ENCODE measurements at regions not wholly inside any gene's neighbourhood (a gene's known extent, or its start where the extent isn't known, plus 50 kb on each side); places are given as distances from the start of the nearest gene placed in this dataset.

DNA sequence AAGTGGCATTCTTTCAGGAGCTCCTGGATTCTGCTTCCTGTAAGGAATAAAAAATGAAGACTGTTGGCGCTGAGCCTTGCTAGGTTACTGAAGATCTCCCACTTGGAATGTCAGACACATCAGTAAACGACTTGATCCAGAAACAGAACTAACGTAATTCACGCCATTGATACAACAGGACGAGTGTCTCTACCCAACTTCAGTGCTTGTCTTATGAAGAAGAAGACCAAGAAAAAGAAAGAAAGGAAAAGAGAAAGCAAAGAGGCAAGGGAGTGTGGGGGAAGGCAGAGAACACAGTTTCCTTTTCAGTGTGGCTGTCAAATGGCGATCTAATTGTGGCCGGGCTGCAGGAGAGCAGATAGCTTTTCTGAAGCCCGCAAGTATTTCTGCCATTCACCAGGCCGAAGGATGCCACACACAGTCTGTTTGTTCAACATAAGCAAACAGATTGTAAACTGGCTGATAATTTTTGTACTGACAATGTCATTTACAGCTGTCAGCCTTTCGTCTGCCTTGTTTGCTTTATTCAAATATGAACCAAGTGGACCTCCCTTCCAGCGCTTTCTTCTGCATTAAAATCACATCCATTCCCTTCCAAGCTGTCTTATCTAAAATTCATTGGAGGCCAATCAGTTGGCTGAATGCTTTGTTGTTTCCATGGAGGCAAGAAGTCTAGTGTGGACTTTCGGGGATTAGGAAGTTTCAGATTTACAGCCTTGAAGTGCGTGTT is 180.6 kb downstream of the FOXA2 start:
- no peak for DNase-seq

DNA sequence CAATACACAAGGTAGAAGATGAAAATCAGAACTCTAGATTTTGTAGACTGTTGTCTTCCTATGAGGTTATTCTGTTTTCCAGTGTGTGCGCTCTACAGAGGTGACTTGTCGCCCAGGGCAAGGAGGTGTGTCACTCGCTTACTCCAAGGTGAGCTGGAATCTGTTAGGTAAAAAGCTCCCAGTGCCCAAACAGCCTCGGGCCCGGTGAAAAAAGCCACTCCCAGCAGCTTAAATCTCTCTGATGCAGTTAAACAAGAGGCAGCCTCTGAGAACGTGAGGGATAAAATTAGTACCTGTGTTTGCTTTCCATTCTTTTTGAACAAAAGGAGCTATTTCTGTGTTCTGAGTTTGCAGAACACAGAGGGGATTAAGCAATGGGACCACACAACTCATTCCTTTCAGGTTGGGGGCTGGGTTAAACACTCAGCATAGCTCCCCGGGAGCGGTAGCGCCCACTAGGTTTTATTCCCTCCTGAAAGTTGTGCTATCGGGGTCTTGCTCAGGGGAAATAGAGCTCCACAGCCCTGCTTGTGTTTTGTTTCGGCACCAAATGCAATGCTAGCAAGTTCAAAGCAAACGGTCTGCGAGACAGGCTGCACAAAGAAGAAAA is 181.2 kb downstream of the FOXA2 start:
- DNase-seq = no peak

DNA sequence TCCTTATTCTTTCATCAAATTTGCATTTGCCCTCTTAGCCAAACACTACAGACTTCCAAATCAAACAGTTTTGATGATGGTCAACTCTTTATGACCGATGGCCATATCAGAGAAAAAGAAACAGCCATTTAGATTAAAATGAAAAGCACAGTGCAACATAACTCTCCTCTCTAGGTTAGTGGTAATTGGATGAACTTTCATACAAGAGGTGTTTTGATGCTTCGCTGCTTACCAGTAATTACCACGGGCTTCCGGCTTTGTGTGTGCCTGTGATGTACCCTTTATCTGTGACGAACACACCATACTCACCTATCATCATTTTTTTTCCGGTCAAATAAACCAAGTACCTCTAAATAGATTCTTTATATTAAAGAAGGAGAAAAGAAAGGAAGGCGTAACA is 181.8 kb downstream of the FOXA2 start:
- no peak for DNase-seq

DNA sequence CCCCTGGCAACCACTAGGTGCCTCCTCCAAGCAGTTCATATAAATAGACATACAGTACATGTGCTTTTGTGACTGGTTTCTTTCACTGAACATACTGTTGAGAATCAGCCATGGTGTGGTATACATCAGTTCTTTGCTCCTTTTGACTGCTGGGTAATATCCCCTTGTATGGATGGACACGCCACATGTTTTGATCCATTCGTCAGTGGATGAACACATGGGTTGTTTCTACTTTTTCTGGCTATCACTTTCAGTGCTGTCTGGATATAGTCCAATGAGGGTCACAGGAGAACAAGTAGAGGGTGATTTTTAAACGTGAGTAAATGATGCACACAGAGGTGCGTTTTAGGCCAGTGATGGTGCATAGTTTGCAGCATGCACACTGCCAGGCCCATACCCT is 183.9 kb downstream of the FOXA2 start:
- DNase-seq = no peak

GRCh38 chr20:22394583-22394982 is 189.8 kb downstream of the FOXA2 start:
- DNase-seq = no peak

DNA sequence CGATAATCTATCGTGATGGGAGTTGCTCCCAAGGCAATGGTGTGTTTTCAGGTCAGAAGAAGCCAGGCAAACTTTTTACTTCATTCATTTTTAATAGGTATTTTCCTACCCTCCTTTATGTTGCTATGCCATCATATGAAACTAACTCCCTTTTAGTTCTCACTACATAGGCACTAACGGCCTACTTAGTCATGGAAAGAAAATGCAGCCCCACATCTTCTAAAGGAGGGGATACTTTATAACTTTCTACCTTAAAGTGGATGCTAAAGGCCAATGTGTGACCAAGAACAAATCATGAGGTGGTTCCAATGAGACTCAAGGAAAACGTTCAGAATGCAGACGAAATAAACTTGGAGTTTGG is 193.8 kb downstream of the FOXA2 start:
- no peak for DNase-seq

GRCh38 chr20:22389836-22390542 is 194.4 kb downstream of the FOXA2 start:
- DNase-seq = no peak

GRCh38 chr20:22387452-22387851 is 196.9 kb downstream of the FOXA2 start:
- DNase-seq = no peak

DNA sequence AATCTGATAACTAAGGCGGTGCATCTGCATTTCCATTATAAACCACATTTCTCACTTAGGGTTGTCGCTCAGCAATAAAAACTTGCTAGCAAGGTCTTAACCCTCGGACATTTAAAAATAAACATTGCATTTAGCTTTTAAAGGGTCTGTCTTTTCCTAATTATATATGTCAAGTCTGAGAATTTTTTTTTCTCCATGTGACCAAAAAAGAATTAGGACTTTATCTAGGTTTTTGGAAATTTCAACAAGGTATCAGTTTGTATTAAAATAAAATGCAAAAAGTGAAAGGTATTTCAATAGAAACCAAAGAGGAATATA is 198.1 kb downstream of the FOXA2 start:
- DNase-seq = no peak

- DNase-seq = no peak
Observed at GRCh38 chr20:22385602-22386305, 198.6 kb downstream of the FOXA2 start.

DNA sequence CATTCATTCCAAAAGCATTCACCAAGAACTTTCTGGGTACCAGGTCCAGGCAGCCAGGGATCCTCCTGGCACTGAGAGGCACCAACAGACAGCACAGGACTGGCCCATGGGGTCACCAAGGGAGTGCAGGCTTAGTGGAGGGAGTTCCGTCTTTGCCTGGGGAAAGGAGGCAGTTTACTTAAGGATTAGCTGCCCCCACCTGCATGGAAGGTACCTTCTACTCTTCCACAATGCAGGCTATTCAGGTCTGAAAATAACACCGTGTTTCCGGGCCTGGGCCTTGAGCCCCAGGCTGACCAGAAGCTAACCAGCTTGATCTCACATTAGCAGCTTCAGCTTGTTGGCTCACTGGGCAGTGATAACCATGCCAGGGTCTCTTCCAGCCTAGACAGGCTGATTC is 199.4 kb downstream of the FOXA2 start:
- DNase-seq = no peak

DNA sequence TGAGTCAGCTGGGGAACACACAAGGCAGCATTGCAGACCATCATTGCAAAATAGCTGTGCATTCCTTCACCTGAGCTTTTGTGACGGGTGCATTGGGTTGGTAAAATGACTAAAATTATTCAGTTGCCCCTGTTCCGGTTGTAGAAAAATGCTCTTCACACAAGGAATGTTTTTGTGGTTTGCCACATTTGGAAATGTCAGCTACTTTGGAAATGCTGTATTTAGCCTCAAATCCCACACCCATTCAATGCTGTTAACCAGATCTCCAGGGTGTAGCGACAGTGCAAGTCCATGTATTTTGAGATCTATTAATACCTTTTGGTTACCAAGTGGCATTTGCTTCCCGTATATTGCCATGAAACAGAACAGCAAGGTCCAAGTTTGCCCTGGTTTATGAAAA is 201.2 kb downstream of the FOXA2 start:
- no peak for DNase-seq

DNA sequence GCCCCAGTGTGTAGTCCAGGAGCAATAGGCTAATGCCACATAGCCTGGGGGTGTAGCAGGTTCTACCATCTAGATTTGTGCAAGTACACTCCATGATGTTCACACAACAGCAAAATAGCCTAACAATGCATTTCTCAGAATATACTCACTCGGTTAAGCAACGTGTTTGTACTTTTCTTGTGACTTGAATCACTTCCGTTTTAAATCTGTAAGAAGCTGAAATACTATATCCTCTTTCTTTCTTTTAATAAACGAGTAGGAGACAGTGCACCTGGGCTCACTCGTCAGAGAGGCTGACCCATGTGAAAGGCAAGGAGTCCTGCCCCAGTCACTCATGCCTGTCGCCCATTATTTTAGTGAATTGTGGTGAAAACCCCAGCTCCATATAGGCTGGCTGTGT is 201.6 kb downstream of the FOXA2 start:
- DNase-seq = no peak

DNA sequence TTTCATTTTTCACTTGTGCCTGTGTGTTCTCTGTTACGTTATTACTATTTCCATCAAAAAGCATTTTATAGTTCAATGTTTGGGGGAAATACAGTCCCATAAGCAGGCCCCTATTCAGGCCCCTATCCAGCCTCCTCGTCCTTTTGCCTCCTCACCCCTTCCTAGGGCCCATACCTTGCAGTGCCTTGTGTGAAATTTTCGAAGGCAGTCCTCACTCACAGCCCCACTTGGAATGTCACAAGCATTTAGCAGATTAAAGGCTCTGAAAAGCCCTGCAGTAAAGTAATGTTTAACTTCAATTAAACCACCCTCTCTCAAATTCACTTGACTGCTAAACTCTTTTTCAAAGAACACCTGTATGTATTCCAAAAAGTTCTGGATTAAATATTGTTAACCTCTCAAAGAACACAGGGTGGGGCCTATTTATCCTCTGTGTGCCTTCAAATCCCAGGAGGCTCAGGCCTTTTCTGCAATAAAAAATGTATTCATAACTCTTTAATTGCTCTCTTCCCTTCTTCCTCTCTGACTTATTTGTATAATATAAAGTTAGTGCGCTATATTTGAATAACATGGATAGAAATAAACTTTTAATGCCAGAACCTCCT is 202.5 kb downstream of the FOXA2 start:
- no peak for DNase-seq

GRCh38 chr20:22379472-22379871 is 204.9 kb downstream of the FOXA2 start:
- DNase-seq = no peak

DNA sequence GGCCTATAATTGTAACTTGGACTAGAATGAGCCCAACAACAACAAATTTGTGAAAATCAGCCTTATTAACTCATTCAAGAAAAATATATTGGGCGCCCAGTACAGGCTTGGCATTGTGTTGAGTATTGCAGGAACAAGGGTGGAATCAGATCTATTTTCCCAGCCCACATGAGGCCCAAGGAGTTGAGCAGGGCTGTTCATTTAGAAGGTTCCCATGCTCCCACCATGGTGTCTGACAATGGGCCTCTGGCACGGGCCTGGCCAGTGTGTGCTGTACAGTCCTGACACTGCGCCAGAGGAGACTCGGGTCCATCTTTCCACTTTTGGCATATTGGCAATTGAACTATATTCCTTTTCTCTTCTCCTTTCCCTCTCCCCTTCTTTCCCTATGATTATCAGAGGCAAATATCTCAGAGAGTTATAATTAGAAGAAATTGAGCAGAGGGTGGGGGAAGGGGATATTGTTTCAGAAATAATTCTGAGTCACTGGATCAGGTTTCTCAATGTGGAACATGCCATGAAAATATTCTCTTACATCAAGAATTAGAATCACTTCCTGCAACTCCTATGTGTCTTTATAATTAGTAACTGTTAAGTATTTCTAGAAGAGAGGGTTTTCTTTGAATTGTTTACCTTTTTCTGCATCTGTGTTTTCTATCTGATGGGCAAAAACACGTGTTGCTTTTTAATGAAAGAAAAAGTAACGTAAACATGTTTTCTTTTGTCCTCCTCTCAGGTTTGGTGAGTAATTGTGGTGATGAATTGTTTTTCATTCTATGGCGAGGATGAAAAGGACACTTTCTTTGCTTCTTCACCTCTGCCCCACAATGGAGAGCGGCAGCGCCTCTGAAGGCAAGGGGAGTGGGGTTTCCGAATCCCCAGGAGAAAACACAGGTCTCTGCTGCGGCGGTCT is 209.4 kb downstream of the FOXA2 start:
- DNase-seq = no peak

GRCh38 chr20:22374066-22374465 is 210.3 kb downstream of the FOXA2 start:
- no peak for DNase-seq

- no peak for DNase-seq
Observed at GRCh38 chr20:22373164-22373895, 211.0 kb downstream of the FOXA2 start.

GRCh38 chr20:22371843-22372242 is 212.5 kb downstream of the FOXA2 start:
- no peak for DNase-seq

DNA sequence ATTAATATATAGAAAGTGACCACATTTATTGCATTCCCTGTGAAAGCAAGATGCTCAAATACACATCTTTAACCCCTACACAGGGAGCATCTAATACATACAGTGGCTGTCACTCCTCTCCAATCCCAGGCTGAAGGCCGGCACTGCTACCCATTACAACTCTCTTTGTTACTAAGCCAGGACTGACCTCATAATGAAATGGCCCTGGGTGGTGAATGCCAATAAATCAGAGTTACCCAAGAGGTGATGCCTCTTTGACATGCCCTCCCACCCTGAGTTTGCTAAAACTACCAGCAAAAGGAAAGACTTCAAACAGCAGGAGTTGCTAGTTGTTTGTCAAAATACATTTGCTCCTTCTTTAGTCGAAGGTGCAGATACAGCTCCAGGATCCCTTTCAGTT is 214.2 kb downstream of the FOXA2 start:
- DNase-seq = no peak

DNA sequence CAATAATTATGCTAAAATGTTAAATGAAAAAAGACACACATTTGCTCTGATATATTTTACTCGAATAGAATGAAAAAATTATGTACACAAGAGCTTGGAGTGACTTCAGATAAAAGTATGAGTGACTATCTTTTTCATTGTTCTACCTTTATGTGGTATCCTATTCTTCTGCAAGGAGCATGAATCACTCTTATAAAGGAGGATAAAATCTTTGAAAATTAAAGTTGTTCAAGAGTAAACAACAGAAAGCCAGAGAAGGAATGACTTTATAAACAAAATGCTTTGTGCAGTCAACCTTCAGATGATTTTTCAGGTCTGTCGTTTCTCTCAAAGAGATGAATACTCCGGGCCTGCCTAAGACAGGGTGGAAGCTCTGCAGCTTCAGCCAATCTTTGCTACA is 215.3 kb downstream of the FOXA2 start:
- no peak for DNase-seq

DNA sequence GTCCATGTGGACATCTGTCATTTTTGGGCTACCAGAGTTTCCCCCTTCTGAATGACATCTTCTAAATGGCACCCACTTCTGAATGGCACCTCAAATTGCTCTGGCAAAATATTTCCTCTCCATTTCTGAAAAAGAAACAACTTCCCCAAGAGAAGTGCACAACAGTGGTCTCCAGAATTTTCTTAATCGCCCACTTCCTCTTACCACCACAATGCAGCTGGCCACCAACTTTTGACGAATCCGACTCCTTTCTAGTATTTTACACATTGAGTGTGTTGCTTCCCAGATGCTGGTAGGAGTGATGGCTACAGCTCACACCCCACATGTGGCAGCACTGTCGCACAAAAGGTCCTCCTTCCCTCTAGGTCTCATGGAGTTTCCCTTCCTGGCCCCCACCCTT is 216.1 kb downstream of the FOXA2 start:
- DNase-seq = no peak
